Renal pelvis (tissue), 1 donor: ENCODE measurements at regions not wholly inside any gene's neighbourhood (a gene's known extent, or its start where the extent isn't known, plus 50 kb on each side); places are given as distances from the start of the nearest gene placed in this dataset.
A peak's percentile ranks its signal among the peaks of the same experiment; 100 is the strongest.
"Not testable (repeated sequence)": the region's sequence is repeated elsewhere in the genome, so short reads cannot be mapped to it uniquely, and the experiment has no call there.

Experiments
- DNase-seq: peaks from one replicate; pipeline ENCODE4 v3.0.0-alpha.2; 2013

GRCh38 chr6:30832864-30833263 is 51.5 kb upstream of the DDR1 start:
- no peak for DNase-seq

GRCh38 chr6:30830438-30830837 is 53.9 kb upstream of the DDR1 start:
- no peak for DNase-seq

GRCh38 chr6:30829639-30830255 is 54.6 kb upstream of the DDR1 start:
- no peak for DNase-seq

DNA sequence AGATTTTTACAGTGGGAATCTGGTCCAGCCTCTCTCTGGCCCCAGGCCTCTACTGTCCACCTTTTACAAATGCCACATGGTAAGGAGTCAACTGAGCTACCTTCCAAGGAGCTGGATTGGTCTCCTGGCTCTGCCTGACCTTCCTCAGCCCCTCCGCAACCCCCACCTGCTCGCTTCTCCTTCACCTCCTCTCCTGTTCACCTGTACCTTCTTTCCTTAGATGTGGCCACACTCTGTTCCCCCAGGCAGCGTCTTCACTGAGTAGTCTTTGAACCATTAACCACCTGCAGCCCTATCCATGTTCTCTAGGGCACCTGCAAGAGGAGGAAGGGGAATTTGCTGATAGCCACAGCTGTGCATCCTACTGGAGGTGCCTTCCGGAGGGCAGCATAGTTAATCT is 55.3 kb upstream of the DDR1 start:
- DNase-seq, result no peak

- peak; percentile 82 for DNase-seq
Measured at GRCh38 chr6:30828027-30828962, 56.0 kb upstream of the DDR1 start.

GRCh38 chr6:30826961-30827342 is 57.4 kb upstream of the DDR1 start:
- no peak for DNase-seq

- no peak for DNase-seq
Measured at GRCh38 chr6:30824698-30825097, 59.6 kb upstream of the DDR1 start.

DNA sequence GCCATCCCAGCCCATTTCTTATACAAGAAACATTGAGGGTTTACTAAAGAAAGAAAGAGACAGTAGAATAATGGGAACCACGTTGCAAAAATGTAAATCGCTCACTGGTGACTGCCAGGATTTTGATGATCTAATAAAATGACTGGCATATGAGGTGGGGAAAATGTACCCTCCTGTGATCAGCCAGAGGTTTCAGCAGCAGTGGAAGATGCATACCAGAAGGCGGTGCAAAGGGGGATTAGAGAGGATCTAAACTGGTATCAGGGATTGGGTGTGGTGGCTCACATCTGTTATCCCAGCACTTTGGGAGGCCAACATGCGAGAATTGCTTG is 60.8 kb upstream of the DDR1 start:
- DNase-seq, result no peak

GRCh38 chr6:30821862-30822784 is 62.2 kb upstream of the DDR1 start:
- no peak for DNase-seq

DNA sequence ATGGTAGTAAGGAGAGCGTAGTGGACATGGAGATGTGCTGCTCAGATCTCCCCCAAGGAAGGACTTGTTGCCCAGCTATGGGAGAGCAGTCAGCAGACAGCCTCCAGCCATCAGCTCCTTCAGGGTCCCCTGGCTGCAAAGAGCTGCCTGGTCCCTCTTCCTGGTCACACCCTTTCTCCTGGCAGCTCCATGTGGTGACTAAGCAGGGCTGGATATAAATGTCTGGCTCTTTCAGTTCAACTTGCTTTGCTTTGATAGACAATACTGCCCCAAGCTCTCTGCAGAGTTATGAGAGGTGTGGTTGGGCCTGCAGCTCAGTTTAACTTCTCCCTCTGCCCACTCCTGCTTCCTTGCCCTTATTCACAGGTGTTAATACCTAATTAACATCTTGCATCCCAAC is 64.1 kb upstream of the DDR1 start:
- DNase-seq, result no peak

GRCh38 chr6:30819297-30819917 is 64.9 kb upstream of the DDR1 start:
- no peak for DNase-seq

DNA sequence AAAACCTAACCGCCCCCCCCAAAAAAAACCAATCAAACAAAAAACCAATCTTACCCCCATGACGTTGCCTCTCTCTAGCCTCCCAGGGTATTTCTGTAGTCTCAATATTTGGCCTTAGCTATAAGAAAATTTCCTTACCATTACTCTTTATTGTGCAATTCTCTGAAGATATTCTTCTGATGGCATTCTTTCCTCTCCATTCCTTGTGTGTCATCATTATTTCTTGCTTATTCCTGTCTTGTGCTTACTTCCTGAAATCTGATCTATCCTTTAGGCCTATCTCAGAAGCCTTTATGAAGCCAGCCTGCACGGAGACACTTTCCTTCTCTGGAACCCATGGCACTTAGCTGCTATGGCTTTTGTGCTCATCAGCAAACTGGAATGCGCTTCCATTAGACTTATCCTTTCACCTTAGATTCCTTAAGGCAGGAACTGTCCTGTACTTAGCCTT is 65.9 kb upstream of the DDR1 start:
- DNase-seq, result no peak

DNA sequence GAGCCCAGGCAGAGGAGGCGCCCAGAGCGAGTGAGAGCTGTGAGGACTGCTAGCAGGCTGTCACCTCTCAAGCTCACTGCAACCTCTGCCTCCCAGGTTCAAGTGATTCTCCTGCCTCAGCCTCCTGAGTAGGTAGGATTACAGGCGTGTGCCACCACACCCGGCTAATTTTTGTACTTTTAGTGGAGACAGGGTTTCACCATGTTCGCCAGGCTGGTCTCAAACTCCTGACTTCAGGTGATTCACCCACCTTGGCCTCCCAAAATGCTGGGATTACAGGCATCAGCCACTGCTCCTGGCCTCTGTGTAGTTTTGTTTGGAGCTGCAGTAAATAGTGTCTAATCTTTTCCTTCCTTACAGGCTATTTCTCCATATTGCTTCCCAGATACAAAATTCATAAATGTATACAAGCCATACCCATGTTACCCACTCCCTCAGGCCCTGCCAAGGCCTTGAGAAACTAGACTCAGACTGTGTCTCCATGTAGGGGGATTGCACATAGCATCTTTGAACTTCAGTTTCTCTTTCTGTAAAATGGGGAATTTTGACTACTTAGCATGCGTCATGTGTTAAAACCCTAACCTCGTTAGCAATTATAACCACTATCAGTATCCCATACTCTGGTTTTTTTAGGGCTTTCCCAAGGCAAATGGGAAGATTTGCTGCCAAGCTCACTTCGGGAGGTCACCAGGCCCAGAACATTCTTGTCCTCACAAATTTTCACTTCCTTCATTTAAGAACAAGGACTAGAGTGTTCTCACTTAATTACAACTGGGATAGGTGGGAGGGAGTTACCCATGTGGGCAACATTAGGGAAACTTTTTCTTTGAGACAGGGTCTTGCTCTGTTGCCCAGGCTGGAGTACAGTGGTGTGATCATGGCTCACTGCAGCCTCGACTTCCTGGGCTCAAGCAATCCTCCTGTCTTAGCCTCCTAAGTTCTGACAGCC is 67.3 kb upstream of the DDR1 start:
- no peak for DNase-seq

DNA sequence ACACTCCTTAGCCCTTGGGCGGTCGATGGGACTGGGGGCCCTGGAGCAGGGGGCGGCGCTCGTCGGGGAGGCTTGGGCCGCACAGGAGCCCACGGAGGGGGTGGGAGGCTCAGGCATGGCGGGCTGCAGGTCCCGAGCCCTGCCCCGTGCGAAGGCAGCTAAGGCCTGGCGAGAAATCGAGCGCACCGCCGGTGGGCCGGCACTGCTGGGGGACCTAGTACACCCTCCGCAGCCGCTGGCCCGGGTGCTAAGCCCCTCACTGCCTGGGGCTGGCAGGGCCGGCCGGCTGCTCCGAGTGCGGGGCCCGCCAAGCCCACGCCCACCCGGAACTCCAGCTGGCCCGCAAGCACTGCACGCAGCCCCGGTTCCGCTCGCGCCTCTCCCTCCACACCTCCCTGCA is 68.0 kb upstream of the DDR1 start:
- DNase-seq, result not testable (repeated sequence)

- not testable (repeated sequence) for DNase-seq
Measured at GRCh38 chr6:30815041-30815742, 69.1 kb upstream of the DDR1 start.

- DNase-seq, result no peak
Measured at GRCh38 chr6:30814146-30815040, 69.9 kb upstream of the DDR1 start.

DNA sequence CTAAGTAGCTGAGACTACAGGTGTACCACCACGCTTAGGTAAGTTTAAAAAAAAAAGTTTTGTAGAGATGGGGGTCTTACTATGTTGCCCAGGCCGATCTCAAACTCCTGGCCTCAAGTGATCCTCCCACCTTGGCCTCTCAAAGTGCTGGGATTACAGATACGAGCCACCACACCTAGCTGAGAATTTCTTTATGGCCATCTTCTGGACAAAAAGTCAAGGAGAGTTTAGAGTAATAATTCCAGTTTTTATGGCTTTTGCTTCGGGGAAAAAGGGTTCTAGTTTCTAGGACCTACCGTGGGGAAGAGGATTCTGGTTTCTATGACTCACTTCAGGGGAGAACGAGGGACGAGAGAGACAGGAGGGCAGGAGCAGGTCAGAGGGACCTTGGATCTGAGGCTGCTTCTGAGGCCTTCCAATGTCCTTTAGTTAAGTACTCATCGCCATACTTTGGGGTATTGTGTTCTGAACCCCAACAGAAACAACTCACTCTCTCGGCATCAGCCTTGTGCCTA is 69.3 kb upstream of the IER3 start:
- no peak for DNase-seq

DNA sequence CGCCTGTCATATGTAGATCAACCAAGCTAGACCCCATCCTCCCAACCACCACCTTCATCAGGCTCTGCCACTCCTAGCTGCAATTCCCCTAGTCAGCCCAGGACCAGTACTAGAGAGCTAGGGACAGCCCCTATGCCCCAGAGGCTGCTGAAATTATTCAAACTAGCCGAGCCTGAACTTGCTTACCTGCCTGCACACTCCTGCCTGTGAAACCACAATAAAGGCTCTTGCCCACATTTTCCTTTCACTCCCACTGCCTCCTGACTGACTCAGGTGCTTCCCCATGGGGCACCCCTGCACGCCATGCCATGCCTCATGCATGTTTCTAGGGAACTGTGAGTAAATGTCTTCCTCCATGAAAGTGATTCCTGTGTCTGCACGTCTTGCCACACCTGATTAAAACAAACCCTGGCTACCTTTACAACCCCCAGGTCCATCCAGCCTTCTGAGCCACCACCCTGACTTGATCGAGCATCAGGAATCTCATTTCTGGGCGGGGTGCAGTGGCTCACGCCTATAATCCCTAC is 66.5 kb upstream of the IER3 start:
- DNase-seq, result no peak

DNA sequence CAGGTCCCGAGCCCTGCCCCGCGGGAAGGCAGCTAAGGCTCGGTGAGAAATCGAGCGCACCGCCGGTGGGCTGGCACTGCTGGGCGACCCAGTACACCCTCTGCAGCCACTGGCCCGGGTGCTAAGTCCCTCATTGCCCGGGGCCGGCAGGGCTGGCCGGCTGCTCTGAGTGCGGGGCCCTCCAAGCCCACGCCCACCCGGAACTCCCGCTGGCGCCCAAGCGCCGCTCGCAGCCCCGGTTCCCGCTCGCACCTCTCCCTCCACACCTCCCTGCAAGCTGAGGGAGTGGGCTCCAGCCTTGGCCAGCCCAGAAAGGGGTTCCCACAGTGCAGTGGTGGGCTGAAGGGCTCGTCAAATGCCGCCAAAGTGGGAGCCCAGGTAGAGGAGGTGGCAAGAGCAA is 63.2 kb upstream of the IER3 start:
- DNase-seq, result not testable (repeated sequence)
